CD4-positive, alpha-beta T cell treated with Interleukin-2 at 100 ng/mL for 4 hours (primary cell): ENCODE measurements at regions not wholly inside any gene's neighbourhood (a gene's known extent, or its start where the extent isn't known, plus 50 kb on each side); places are given as distances from the start of the nearest gene placed in this dataset.
"Not testable (repeated sequence)": the region's sequence is repeated elsewhere in the genome, so short reads cannot be mapped to it uniquely, and the experiment has no call there.

ENCODE experiments used
- DNase-seq: peaks from one replicate; pipeline ENCODE4 v3.0.0-alpha.2; 2020; ENCODE audit warnings: low spot score

DNA sequence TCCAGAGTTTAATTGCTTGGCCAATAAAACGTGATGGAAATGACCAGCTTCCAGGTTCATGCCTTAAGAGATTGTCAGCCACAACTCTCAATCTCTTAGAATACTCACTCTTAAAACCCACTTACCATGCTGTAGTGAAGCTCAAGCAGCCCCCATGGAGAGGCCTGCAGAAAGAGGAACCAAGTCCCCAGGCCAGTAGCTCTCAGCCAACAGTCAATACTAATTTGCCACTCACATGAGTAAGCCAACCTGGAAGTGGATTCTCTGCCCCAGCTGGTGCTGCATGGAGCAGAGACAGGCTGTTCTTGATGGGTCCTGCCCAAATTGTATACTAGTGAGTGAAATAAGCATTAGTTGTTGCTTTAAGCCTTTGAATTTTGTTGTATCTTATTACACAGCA lies 155.9 kb downstream of the OXSM start:
- no peak for DNase-seq

DNA sequence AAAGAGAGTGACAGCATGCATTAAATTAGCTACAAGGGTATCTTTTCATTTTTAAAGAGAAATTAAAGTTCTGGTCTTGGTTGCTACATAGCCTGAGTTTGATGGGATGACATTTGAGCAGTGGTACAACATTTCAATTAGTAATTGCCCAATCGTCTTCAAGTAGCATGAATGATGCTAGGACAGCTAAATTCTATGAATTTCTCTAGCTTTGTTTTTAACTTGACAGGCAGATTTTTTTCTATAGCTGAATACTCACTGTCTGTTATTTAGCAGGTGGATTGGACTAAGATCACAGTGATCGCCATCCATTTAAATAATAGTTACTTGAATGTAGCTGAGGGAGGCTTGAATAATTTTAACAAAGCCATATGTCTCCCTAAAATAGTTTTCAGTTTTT lies 162.2 kb downstream of the OXSM start:
- no peak for DNase-seq

DNA sequence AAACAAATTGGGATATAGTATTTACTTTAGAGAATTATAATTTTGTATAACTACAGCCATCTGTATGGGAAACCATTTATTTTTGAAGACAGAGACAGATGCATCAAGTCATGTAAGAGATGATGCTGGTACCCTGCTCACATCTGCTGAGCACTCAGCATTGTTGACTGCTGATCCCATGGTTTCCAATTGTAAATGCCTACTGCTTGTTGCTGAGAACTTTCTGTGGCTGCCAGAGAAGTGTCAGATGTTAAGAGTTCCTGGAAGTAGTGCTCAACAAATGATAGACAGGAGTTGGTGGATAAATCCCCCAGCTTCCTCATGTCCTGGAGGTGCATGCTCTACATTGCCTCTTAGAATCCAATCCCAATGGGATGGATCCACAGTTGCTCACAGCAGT lies 167.1 kb downstream of the OXSM start:
- DNase-seq, result no peak

DNA sequence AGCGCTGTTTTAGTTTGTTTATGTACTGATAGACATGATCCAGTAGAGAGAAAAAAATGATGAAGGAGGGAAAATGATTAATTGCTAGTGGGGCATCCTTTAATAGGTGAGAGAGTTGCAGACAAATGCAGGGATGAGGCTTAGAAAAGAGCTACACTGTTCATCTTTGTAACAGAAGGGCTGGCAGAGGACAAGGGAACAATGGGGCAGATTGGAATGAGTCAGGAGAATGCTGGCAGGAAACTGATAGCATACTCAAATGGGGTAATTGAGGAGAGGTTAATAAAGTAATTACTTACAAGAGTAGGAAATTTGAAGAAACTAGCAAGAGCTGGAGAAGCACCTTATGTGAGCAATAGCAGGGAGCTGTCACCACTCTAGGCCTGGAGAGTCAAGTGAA lies 170.9 kb downstream of the OXSM start:
- DNase-seq, result no peak

DNA sequence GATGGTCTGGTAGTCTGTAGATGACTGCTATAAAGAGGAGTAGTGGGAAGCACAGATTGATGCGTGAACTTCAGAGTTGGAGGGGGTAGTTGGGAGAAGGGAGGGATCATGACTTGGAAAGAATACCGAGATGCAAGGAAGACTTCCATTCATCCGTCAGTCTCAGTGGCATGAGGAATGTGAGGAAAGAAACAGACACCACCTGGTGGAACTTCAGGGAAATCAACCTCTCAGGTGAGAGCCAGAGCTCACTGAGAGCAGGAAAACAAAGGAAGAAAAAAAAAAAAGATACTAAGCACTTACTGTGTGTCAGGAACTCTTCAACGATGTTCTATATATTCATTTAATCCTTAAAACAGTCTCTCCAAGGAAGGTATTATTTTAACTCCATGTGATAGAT lies 172.4 kb downstream of the OXSM start:
- DNase-seq, result no peak

DNA sequence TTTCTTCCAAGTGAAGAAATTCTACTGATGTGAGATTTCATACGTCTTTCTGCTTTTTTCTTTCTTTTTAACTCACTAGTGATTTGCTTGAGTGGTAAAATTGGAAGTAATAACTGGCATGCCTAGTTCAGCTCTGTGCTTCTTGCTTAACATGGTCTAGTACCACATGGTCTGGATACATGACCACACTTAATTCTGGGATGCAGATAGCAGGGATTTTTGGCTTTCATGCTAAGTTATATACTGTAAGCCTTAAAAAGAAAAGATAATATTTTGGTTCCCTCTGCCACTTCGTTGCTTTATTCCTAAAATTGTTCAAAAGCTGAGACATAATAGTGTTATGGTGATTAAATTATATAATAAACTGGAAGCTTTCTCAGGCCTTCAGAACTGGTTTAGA lies 174.3 kb downstream of the OXSM start:
- DNase-seq, result no peak

DNA sequence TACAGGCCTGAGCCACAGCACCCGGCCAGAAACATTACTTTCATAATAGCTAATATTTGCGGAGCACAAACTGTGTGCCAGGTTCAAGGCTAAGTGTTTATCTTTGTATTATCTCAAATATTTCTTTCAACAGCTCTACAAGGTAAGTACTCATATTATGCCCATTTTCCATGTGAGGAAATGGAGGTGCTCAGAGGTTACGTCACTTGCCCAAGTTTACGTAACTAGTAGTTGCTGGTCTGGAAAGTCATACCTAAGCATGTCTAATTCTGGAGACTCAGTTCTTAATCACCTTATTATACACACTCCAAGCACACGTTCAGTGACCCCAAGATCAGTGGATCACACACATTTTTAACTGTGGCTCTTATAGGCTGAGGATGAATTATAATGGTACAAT lies 177.5 kb downstream of the OXSM start:
- no peak for DNase-seq

DNA sequence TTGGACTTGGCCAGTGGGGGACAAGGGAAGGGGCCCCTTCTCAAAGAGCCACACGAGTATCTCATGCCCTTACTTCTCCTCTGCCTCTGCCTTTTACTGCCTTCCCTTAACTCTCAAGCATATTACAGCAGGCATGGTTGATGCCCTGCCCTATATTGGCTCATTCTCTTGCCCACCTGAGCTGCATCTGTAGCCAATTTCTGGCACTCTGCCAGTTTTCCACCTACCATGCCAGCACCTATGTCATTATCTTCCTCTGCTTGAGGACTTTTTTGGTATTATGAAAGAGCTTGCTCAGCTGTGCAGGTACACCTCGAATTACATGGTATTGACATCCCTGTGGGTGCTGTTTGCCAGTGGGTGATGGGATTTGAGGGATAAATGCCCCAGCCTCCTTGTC lies 181.8 kb downstream of the OXSM start:
- no peak for DNase-seq

DNA sequence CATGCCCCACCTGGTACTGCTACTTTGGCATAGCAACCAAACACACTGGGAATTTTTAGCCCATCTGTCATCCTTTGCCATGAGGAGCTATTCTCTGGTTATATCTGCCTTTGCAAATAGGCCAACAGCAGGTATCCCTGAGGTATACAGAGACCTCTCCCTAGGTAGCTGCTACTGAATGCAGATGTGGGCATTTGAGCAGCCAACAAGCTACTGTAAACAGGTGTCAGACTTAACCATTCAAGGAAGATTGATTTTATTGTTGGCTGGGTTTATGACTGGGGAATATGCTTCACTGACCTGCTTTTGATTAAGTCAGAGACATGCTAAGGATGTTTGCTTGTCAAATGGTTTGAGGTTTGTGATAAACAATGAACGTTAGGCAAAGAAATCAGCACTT lies 183.2 kb downstream of the OXSM start:
- no peak for DNase-seq

DNA sequence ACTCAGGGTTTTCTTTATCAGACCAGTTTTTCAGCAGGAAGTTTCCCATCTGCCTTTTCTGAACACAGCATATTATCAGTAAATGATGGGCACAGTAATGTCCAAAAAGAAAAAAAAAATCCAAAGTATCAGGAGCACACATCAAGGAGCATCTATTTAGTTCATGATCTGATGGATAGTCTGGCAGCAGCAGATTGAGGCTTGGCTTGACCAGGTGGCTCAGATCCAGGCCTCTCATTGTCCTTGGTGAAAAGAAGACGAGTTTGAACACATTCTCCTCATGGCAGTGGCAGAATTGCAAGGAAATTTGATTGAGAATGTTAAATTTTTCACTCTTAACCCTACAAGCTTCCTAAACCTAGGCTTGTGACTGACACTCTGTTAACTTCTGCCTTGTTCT lies 192.9 kb downstream of the OXSM start:
- DNase-seq, result no peak

DNA sequence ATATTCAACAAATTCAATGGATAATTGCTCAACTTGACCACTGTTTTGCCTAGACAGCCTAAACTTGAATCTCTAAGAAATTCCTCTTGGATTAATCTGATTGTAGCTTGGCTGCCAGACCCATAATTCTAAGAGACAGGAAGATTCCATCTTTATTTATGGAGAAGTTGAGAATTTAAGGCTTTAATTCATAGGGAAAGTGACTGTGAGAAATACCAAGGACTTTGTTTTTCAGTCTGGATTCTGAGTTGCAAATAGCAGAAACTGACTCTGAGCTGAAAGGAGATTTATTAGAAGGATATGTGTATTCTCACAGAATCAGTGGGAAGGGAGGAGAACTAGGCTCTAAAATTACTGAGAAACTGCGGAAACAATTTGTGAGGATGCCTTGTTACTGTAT lies 195.7 kb downstream of the OXSM start:
- no peak for DNase-seq

DNA sequence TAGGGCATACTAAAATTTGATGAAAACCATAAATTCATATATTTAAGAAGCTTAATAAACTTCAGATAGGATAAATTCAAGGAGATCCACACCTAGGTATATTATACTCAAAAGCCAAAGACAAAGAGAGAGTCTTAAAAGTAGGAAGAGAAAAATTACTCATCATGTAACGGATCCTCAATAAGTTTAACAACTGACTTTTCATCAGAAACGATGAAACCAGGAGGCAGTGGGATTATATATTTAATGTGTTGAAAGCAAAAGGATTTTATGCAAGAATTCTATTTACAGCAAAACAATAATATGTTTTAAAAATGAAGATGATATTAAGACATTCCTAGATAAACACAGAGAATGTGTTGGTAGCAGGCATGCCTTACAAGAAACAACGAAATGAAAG lies 202.7 kb downstream of the OXSM start:
- no peak for DNase-seq

DNA sequence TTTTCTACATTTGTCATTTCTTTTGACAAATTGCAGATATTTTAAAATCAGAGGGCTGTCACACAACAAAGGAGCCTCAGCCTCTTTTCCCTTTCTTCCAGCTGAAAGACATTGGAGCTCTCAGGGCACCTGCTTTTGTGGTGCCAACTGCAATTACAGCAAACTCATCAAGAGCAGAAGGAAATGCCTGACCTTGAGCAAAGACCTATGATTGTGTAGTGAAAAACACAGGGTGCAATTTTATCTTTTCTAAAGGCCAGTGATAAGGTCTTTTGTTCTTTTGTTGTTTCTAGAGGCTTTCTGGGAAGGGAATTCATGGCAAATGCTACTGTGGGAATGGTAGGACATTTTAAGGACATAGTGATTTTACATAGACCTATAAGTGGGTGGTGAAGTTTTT lies 214.3 kb downstream of the OXSM start:
- no peak for DNase-seq

DNA sequence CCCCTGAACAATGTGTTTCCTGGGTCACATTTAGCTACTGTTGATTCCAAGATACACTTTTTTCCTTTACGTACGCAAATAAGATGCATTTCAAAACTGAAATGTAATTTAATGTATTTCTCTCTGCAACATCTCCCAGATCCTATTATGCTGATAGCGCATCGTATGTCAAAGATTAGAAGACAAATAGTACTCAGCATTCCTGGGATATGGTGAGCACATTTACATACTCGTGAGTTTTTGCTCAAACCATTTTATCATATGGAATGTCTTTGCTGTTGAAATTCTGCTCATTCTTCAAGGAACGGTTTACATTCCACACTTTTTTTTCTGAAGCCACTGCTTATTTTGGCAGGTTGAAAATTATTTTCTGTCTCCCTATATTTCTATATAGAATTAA lies 221.4 kb downstream of the OXSM start:
- no peak for DNase-seq

DNA sequence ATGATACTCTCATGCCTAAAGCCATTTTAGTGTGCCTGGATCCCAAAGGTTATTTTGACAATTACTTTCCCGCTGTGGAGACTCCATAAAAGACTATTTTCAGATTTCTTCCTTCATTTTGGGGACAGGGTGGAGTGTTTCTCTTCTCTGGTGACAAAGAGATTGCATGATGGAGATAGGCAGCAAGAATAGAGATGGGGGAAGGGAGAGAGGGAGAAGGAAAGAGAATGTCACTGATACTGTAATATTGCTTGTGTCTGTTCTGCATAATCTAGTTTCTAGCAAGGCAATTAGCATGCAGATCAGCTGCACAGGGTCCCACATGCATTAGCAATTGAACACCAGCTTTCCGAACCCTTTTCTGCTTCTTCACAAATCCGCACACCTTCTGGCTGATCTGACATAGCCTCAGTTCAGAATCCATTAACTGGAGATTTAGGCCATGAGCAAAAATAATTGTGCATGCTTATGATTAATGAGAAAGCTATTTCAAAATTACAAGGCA lies 222.4 kb downstream of the OXSM start:
- DNase-seq, result no peak

DNA sequence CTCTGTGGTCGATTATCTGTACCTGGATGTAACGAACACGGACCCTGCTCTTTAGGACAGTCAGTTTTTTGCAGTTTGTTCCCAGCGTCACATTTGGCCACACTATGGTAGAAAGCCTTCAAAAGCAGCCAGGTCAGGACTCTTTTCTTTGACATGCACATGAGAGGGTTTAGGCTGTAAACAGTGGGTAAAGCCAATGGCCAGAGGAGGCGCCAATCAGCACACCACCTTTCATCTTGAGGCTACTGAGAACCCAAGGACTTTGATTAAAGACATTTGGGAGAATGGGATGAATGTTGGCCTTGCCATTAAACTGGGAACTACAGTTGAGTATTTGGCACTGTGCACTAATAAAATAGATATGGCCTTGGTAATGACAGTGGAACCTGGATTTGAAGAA lies 225.9 kb downstream of the OXSM start:
- DNase-seq, result no peak

DNA sequence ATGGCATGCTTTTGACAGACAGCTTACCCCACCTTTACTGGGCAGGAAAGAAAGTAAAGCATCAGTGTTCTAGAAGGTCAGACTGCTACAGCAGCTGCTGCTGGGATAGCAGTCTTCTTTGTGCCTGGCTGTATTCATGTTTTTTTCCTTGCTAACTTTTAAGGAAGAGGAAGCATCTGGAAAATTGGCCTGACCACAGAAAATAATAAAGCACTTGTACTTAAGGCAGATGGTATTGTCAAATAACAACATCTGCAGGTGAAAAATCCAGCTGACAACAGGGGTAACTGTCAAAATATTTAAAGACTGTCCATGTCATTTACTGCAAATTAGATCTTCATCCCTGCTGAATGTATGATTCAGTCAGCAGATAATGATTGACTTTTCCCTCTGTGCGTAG lies 229.0 kb downstream of the OXSM start:
- no peak for DNase-seq

DNA sequence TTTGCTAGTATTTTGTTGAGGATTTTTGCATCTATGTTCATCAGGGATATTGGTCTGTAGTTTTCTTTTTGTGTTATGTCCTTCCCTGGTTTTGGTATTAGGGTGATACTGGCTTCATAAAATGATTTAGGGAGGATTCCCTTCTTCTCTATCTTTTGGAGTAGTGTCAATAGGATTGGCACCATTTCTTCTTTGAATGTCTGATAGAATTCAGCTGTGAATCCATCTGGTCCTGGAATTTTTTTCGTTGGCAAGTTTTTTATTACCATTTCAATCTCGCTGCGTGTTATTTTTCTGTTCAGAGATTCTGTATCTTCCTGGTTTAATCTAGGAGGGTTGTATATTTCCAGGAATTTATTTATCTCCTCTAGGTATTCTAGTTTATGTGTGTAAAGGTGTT lies 234.3 kb downstream of the OXSM start:
- not testable (repeated sequence) for DNase-seq

DNA sequence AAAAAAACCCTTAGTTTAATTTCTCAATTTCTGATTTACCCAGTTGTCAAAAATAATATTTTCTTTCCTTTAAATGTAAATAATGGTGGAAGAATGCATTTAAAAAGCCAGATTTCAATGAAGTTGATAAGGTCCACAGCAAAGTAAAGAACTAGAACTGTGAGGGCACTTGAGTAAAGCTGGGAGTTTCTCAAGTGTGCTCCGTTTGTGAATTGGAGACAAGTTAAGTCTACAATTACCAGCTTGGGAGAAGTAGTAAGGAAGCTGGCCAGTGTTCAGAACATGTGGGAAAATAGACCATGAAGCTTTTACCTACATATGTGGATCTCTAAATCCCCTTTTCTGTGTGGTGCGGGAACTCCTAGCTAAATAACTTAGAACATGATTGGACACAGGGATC lies 239.4 kb downstream of the OXSM start:
- no peak for DNase-seq

DNA sequence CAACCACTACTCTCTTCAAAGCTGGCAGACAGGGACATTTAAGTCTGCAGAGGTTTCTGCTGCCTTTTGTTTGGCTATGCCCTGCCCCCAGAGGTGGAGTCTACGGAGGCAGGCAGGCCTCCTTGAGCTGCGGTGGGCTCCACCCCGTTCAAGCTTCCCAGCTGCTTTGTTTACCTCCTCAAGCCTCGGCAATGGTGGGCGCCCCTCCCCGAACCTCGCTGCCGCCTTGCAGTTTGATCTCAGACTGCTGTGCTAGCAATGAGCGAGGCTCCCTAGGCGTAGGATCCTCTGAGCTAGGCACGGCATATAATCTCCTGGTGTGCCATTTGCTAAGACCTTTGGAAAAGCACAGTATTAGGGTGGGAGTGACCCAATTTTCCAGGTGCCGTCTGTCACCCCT lies 252.2 kb downstream of the OXSM start:
- not testable (repeated sequence) for DNase-seq

DNA sequence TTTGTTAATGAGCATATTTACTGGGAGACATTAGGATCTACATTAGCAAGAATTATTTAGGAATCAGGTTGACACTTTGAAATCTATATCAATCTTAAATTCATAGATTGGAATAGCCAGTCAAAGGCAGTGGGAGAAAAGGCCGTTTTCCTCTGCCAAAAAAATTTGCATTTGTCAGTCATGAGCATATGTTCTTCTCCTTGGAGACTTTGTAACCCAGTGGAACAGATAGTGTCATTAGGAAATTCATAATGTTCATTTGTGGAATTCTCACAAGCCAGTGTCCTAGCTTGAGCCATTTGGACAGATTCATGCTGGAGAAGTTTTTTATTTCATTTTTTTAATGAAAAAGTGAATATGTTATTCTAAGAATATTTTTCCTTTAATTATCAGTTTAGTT lies 260.1 kb downstream of the OXSM start:
- DNase-seq, result no peak

DNA sequence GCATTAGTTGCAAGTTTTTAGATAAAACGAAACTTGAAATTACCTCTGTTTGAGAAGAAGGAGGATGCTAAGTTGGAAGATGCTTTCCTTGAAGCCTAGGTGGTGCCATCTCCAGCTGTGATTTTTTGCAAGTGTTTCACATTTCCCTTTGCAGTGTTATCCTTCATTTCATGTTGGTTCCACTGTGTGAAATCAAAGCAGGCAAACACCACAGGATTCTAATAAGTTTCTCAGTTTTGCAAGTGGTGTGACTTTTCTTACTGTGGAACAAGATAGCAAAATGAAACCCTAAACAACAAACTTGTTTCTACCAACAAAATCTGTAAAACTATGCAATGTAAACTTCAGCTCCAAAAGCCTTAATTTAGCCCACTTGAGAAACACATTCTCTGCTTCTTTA lies 260.9 kb downstream of the OXSM start:
- DNase-seq, result no peak

DNA sequence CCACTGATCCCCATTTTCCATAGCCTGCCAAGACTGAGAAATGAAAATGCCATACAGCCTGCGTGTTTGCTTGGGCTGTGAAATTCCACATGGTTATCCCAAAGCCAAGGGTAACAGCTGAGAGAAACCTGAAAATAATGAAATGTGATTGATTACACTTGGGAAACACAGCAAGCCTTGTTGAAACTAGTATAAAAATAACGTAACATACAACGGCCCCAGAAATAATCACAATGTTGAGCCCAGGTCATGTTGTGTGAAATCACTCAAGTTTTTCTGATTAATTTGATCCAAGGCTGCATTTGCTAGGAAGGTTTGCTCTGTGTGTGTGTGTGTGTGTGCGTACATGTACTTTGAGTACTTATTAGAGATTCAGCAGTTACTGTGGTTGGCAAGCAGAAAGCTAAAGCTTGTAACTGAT lies 269.0 kb downstream of the OXSM start:
- no peak for DNase-seq

DNA sequence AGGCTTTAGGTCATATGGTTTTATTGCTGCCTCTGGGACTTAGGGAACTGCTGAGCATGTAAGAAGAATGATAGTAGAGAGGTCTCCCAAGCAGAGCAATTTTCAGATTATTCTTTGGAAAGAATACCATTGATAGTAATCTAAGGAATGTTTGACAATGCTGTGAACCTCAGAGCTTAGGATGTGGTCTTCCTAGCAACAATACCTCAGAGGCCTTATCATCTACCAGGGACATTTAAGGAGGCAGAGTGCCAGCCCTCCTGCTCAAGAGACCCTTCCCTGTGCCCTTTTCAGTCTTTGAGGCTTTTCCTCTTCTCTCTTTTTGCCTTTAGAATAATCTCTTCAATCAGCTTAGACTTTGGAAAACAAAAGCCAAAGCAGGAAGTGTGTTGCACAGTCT lies 272.1 kb downstream of the OXSM start:
- no peak for DNase-seq

DNA sequence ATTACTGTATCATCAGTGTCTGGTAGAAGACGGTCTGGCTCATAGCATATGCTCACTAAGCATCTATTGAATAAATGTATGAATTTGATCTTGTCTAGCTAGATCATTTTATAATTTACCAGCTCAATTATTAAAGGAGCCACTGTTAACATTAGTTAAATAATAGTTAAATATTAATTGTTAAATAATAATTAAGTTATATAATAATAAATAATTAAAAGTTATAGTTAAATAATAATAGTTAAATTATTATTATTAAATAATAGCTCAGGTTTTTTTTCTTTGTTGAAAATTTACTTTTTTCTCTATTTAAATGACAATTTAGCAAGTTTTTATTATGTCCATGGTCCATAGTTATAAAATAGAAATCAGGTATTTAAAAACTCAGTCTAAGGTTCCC lies 274.4 kb downstream of the OXSM start:
- DNase-seq, result no peak
